Neural cell (in vitro differentiated cells): ENCODE measurements at regions not wholly inside any gene's neighbourhood (a gene's known extent, or its start where the extent isn't known, plus 50 kb on each side); places are given as distances from the start of the nearest gene placed in this dataset.

Experiments
- H2AFZ ChIP-seq: fragments of 200-600, 300-800 bp; sonication (generic), shearing (Covaris generic); 2 replicates; pipeline ENCODE4 v1.6.0; 2014; ENCODE audit warnings: low read depth, mild to moderate bottlenecking, antibody characterized with exemption, low read length, moderate library complexity
- H3F3A ChIP-seq: fragments of 200-600 bp; shearing (Covaris generic); 2 replicates; pipeline ENCODE4 v1.6.1; 2016; ENCODE audit warnings: mild to moderate bottlenecking, moderate library complexity, mixed read lengths, antibody characterized with exemption, low read length; ENCODE audit not compliant: insufficient read depth, poor library complexity, severe bottlenecking
- H3K27ac ChIP-seq: fragments of 200-600, 300-800 bp; sonication (generic), shearing (Covaris generic); 2 replicates; pipeline ENCODE4 v1.5.1; 2014; ENCODE audit warnings: mild to moderate bottlenecking, low read length, moderate library complexity
- H3K27me3 ChIP-seq: fragments of 300-800, 200-600 bp; sonication (generic), shearing (Covaris generic); 2 replicates; pipeline ENCODE4 v1.6.0; 2014; ENCODE audit warnings: mild to moderate bottlenecking, low read depth, low read length, moderate library complexity; ENCODE audit not compliant: insufficient read depth
- H3K36me3 ChIP-seq: fragments of 300-800, 200-600 bp; sonication (generic), shearing (Covaris generic); 2 replicates; pipeline ENCODE4 v1.5.1; 2014; ENCODE audit warnings: mild to moderate bottlenecking, antibody characterized with exemption, low read length, moderate library complexity; ENCODE audit not compliant: insufficient read depth
- H3K4me2 ChIP-seq: fragments of 300-800, 200-600 bp; sonication (generic), shearing (Covaris generic); 2 replicates; pipeline ENCODE4 v1.6.0; 2014; ENCODE audit warnings: mild to moderate bottlenecking, low read length
- H3K4me3 ChIP-seq: fragments of 300-800, 200-600 bp; sonication (generic), shearing (Covaris generic); 2 replicates; pipeline ENCODE4 v1.5.1; 2014; ENCODE audit warnings: mild to moderate bottlenecking, low read length, moderate library complexity
- H3K79me2 ChIP-seq: fragments of 200-600 bp; shearing (Covaris generic); replicated peaks from 2 replicates; pipeline ENCODE4 v1.6.0; 2014; ENCODE audit warnings: mild to moderate bottlenecking, low read length, moderate library complexity; ENCODE audit not compliant: insufficient read depth
- H3K9ac ChIP-seq: fragments of 300-800, 200-600 bp; sonication (generic), shearing (Covaris generic); 2 replicates; pipeline ENCODE4 v1.6.1; 2016; ENCODE audit warnings: mild to moderate bottlenecking, low read length, mixed read lengths
- H3K9me2 ChIP-seq: fragments of 200-600 bp; shearing (Covaris generic); 2 replicates; pipeline ENCODE4 v1.6.1; 2016; ENCODE audit warnings: mild to moderate bottlenecking, low read length, mixed read lengths; ENCODE audit not compliant: insufficient read depth
- H3K9me3 ChIP-seq: fragments of 200-600, 300-800 bp; sonication (generic), shearing (Covaris generic); 2 replicates; pipeline ENCODE4 v1.6.1; 2016; ENCODE audit warnings: mild to moderate bottlenecking, mixed run types, low read length, moderate library complexity, mixed read lengths
- H4K20me1 ChIP-seq: fragments of 200-600 bp; shearing (Covaris generic); 2 replicates; pipeline ENCODE4 v1.6.1; 2016; ENCODE audit warnings: mild to moderate bottlenecking, mixed run types; ENCODE audit not compliant: insufficient read depth
- EP300 ChIP-seq: fragments of 450-650 bp; conservative IDR thresholded peaks from 2 replicates; pipeline ENCODE4 v1.6.1; 2014; ENCODE audit warnings: antibody characterized with exemption, mild to moderate bottlenecking, moderate library complexity; ENCODE audit not compliant: poor library complexity, severe bottlenecking
- EZH2 ChIP-seq: fragments of 200-600, 300-800 bp; shearing (Covaris generic), sonication (generic); IDR thresholded peaks from 2 replicates; pipeline ENCODE4 v1.6.1; 2014; ENCODE audit warnings: antibody characterized with exemption, low read length, borderline replicate concordance, mild to moderate bottlenecking; ENCODE audit not compliant: insufficient read depth, poor library complexity, severe bottlenecking
- MXI1 ChIP-seq: fragments of 450-650 bp; conservative IDR thresholded peaks from 2 replicates; pipeline ENCODE4 v1.6.1; 2014; ENCODE audit warnings: antibody characterized with exemption, mild to moderate bottlenecking; ENCODE audit not compliant: poor library complexity, severe bottlenecking
- POLR2AphosphoS5 ChIP-seq: IDR thresholded peaks from 2 replicates; pipeline ENCODE4 v1.6.1; 2012
- RAD21 ChIP-seq: fragments of 450-650 bp; conservative IDR thresholded peaks from 2 replicates; pipeline ENCODE4 v1.6.1; 2014; ENCODE audit warnings: antibody characterized with exemption, mild to moderate bottlenecking, moderate library complexity
- SMC3 ChIP-seq: fragments of 450-650 bp; conservative IDR thresholded peaks from 2 replicates; pipeline ENCODE4 v1.6.1; 2014; ENCODE audit warnings: antibody characterized with exemption, mild to moderate bottlenecking, moderate library complexity; ENCODE audit not compliant: poor library complexity
- TAF1 ChIP-seq: IDR thresholded peaks from 2 replicates; pipeline ENCODE4 v1.6.1; 2012; ENCODE audit warnings: low read depth
- TF ChIP-seq, protein P1 (sequence below): fragments of 450-650 bp; IDR thresholded peaks from 2 replicates; pipeline ENCODE4 v1.5.1; 2014; ENCODE audit warnings: antibody characterized with exemption, mild to moderate bottlenecking, moderate library complexity; ENCODE audit not compliant: poor library complexity, severe bottlenecking
- TF ChIP-seq, protein P2 (sequence below): IDR thresholded peaks from 2 replicates; pipeline ENCODE4 v1.6.1; 2012; ENCODE audit warnings: borderline replicate concordance

DNA sequence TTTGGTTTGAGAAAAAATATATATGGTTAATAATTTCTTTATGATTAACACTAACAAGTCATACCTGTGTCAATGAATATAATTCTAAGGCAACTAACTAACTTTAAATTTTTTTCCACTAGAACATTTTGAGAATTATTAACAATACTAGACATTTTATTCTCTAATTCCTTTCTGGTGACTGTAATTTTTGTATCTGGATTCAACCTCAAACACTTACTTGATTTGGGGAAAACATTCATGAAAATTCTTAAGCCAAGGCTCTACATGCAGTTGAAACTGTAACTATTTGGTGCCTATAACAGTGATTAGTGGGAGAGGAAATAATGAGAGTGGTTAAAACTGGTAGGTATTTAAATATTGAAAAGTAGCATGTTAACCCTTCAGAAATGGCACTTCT, 546.5 kb upstream of the KLHL29 start:
- H3K9me2 ChIP-seq, result no peaks in the 10 kb centered on the region
- H3K9me3 ChIP-seq, result no peaks in the 10 kb centered on the region
- H3F3A ChIP-seq, result no peaks in the 10 kb centered on the region
- no peaks in the 10 kb centered on the region for H3K79me2 ChIP-seq
- H3K4me3 ChIP-seq, result no peak overlapping the region
- no peak overlapping the region for H2AFZ ChIP-seq
- no peaks in the 10 kb centered on the region for H3K27me3 ChIP-seq
- no peaks in the 10 kb centered on the region for H3K36me3 ChIP-seq
- no peaks in the 10 kb centered on the region for H4K20me1 ChIP-seq
- no peak overlapping the region for H3K9ac ChIP-seq
- no peak overlapping the region for H3K4me2 ChIP-seq
- TF ChIP-seq EP300 (no peak), SMC3 (no peak), MXI1 (no peak), RAD21 (no peak), TAF1 (no peak), POLR2AphosphoS5 (no peak), EZH2 (no peak)
- TF ChIP-seq, protein P1, sequence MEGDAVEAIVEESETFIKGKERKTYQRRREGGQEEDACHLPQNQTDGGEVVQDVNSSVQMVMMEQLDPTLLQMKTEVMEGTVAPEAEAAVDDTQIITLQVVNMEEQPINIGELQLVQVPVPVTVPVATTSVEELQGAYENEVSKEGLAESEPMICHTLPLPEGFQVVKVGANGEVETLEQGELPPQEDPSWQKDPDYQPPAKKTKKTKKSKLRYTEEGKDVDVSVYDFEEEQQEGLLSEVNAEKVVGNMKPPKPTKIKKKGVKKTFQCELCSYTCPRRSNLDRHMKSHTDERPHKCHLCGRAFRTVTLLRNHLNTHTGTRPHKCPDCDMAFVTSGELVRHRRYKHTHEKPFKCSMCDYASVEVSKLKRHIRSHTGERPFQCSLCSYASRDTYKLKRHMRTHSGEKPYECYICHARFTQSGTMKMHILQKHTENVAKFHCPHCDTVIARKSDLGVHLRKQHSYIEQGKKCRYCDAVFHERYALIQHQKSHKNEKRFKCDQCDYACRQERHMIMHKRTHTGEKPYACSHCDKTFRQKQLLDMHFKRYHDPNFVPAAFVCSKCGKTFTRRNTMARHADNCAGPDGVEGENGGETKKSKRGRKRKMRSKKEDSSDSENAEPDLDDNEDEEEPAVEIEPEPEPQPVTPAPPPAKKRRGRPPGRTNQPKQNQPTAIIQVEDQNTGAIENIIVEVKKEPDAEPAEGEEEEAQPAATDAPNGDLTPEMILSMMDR, result no peak
- TF ChIP-seq, protein P2, sequence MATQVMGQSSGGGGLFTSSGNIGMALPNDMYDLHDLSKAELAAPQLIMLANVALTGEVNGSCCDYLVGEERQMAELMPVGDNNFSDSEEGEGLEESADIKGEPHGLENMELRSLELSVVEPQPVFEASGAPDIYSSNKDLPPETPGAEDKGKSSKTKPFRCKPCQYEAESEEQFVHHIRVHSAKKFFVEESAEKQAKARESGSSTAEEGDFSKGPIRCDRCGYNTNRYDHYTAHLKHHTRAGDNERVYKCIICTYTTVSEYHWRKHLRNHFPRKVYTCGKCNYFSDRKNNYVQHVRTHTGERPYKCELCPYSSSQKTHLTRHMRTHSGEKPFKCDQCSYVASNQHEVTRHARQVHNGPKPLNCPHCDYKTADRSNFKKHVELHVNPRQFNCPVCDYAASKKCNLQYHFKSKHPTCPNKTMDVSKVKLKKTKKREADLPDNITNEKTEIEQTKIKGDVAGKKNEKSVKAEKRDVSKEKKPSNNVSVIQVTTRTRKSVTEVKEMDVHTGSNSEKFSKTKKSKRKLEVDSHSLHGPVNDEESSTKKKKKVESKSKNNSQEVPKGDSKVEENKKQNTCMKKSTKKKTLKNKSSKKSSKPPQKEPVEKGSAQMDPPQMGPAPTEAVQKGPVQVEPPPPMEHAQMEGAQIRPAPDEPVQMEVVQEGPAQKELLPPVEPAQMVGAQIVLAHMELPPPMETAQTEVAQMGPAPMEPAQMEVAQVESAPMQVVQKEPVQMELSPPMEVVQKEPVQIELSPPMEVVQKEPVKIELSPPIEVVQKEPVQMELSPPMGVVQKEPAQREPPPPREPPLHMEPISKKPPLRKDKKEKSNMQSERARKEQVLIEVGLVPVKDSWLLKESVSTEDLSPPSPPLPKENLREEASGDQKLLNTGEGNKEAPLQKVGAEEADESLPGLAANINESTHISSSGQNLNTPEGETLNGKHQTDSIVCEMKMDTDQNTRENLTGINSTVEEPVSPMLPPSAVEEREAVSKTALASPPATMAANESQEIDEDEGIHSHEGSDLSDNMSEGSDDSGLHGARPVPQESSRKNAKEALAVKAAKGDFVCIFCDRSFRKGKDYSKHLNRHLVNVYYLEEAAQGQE, result no peak
- no peak overlapping the region for H3K27ac ChIP-seq

DNA sequence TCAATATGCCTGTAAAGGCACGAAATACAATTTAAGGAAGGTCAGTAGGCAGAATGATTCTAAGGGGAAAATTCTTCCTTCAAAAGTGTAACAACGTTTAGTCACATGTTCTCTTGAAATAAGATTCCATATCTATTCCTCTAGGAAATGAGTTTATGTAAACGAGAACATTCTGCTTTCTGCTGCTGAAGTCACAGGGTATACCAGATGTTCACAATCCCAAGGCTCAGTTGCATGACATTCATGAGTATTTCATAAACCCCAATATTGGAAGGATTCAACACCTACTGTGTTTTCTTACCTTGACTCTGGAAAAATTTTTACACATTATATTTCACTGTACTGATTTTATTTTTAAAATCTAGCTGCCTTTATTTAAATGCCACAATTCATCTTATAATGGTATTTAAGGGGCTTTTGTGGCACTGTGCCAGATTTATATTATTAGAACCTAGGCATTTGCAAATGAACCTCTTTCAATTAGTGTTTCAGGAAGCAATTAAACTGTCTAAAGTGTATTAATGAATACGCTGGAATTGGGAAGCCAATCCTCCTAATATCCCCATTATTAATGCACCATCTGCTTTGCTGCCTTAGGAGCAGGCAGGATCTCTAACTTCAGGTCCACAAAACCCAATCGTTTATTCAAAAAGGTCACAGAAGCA, 542.6 kb upstream of the KLHL29 start:
- no peaks in the 10 kb centered on the region for H3K79me2 ChIP-seq
- H3K27me3 ChIP-seq, result no peaks in the 10 kb centered on the region
- H3K27ac ChIP-seq, result no peak overlapping the region
- no peak overlapping the region for H2AFZ ChIP-seq
- no peaks in the 10 kb centered on the region for H4K20me1 ChIP-seq
- no peak overlapping the region for H3K4me3 ChIP-seq
- no peak overlapping the region for H3K9ac ChIP-seq
- H3K9me2 ChIP-seq, result no peaks in the 10 kb centered on the region
- no peak overlapping the region for H3K4me2 ChIP-seq
- TF ChIP-seq, protein P2, result no peak
- TF ChIP-seq MXI1 (no peak), EZH2 (no peak), TAF1 (no peak), POLR2AphosphoS5 (no peak), RAD21 (no peak), EP300 (no peak), SMC3 (no peak)
- TF ChIP-seq, protein P1, result no peak
- H3F3A ChIP-seq, result no peaks in the 10 kb centered on the region
- no peaks in the 10 kb centered on the region for H3K36me3 ChIP-seq
- no peaks in the 10 kb centered on the region for H3K9me3 ChIP-seq
